Endodermal cell (in vitro differentiated cells): ENCODE measurements at regions not wholly inside any gene's neighbourhood (a gene's known extent, or its start where the extent isn't known, plus 50 kb on each side); places are given as distances from the start of the nearest gene placed in this dataset.
"Not testable (repeated sequence)": the region's sequence is repeated elsewhere in the genome, so short reads cannot be mapped to it uniquely, and the experiment has no call there.

Source experiments
- DNase-seq: peaks from one replicate; pipeline ENCODE4 v3.0.0-alpha.2; 2017
- H3K27ac ChIP-seq: 2 replicates; pipeline ENCODE4 v1.5.1; 2013; ENCODE audit warnings: mild to moderate bottlenecking, low read depth, low read length, moderate library complexity
- H3K27me3 ChIP-seq: 2 replicates; pipeline ENCODE4 v1.6.1; 2013; ENCODE audit warnings: mild to moderate bottlenecking, low read length, moderate library complexity; ENCODE audit not compliant: insufficient read depth, control insufficient read depth, poor library complexity, severe bottlenecking
- H3K36me3 ChIP-seq: 2 replicates; pipeline ENCODE4 v1.7.0; 2013; ENCODE audit warnings: mild to moderate bottlenecking, low read length, moderate library complexity; ENCODE audit not compliant: control insufficient read depth, insufficient read depth
- H3K4me1 ChIP-seq: one replicate; pipeline ENCODE4 v1.7.0; 2013; ENCODE audit warnings: low read length; ENCODE audit not compliant: control insufficient read depth, insufficient read depth
- H3K4me3 ChIP-seq: 2 replicates; pipeline ENCODE4 v1.5.1; 2013; ENCODE audit warnings: mild to moderate bottlenecking, low read length, moderate library complexity
- H3K9ac ChIP-seq: 2 replicates; pipeline ENCODE4 v1.6.1; 2013; ENCODE audit warnings: mild to moderate bottlenecking, low read length, moderate library complexity; ENCODE audit not compliant: poor library complexity, severe bottlenecking; ENCODE audit errors: extremely low read depth
- H3K9me3 ChIP-seq: 2 replicates; pipeline ENCODE4 v1.6.1; 2013; ENCODE audit warnings: mild to moderate bottlenecking, low read length, moderate library complexity; ENCODE audit not compliant: control insufficient read depth
- H3K27ac Mint-ChIP-seq: 2 replicates; pipeline ENCODE4 v1.8.0; 2020; ENCODE audit warnings: mixed read lengths
- H3K27me3 Mint-ChIP-seq: 2 replicates; pipeline ENCODE4 v1.8.0; 2021; ENCODE audit warnings: mild to moderate bottlenecking, mixed read lengths; ENCODE audit not compliant: insufficient read depth
- H3K36me3 Mint-ChIP-seq: 2 replicates; pipeline ENCODE4 v1.8.0; 2020; ENCODE audit warnings: low read depth, mixed read lengths
- H3K4me1 Mint-ChIP-seq: 2 replicates; pipeline ENCODE4 v1.8.0; 2020; ENCODE audit warnings: mixed read lengths
- H3K4me3 Mint-ChIP-seq: 2 replicates; pipeline ENCODE4 v1.8.0; 2020; ENCODE audit warnings: mild to moderate bottlenecking, moderate library complexity, mixed read lengths
- H3K9me3 Mint-ChIP-seq: 2 replicates; pipeline ENCODE4 v1.8.0; 2020; ENCODE audit warnings: mild to moderate bottlenecking, mixed read lengths
- CTCF ChIP-seq: fragments of 200-600 bp; sonication (generic); conservative IDR thresholded peaks from 2 replicates; pipeline ENCODE4 v1.5.0; 2021; ENCODE audit warnings: antibody characterized with exemption, mild to moderate bottlenecking
- WGBS, 2 experiments: methylation state at CpG; one replicate each; pipeline versions ENCODE4 v1.1.5 to v1.1.7; 2013; ENCODE audit warnings: missing lambda C conversion rate in 2 of 2, mixed read lengths in 1 of 2; ENCODE audit not compliant: insufficient coverage in 1 of 2, insufficient read length in 1 of 2; 5-methylcytosine and 5-hydroxymethylcytosine counted together

DNA sequence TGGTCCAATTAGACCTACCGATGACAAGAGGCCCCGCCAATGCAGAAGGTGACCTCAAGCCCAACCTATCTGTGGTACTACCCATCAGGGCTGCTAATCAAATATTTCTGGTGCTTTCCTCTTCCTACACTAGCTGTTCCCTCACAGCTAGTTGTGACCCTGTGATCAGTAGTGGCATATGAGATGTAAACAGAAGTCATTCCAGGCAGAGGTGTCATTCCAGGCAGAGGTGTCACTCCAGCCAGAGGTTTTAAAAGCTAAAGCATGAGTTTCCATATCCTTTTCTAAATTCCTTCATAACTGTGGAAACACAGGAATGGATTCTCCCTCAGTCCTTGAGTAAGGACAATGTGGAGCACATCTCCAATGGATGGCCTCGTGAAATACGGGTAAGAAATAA, 110.9 kb upstream of the DNAJC10 start:
- Mint-ChIP-seq H3K27me3 (no peaks in the 10 kb centered on the region), H3K27ac (no peak overlapping the region), H3K4me1 (no peaks in the 10 kb centered on the region), H3K36me3 (no peaks in the 10 kb centered on the region), H3K9me3 (peaks cover 10% of the 10 kb centered on the region), H3K4me3 (no peak overlapping the region)
- H3K27me3 ChIP-seq = no peaks in the 10 kb centered on the region
- H3K27ac ChIP-seq = no peak overlapping the region
- no peaks in the 10 kb centered on the region for H3K36me3 ChIP-seq
- H3K4me3 ChIP-seq = no peak overlapping the region
- DNase-seq = no peak
- 96 to 100% methylated on average over 4 of the region's 4 CpGs for WGBS, 2 experiments
- TF ChIP-seq CTCF = no peak
- no peaks in the 10 kb centered on the region for H3K4me1 ChIP-seq
- no peaks in the 10 kb centered on the region for H3K9me3 ChIP-seq
- no peak overlapping the region for H3K9ac ChIP-seq

- Mint-ChIP-seq H3K27me3 (no peaks in the 10 kb centered on the region), H3K36me3 (no peaks in the 10 kb centered on the region), H3K4me3 (no peak overlapping the region), H3K4me1 (no peaks in the 10 kb centered on the region), H3K9me3 (peaks cover 10% of the 10 kb centered on the region), H3K27ac (no peak overlapping the region)
- Histone ChIP-seq H3K9ac (no peak overlapping the region), H3K4me3 (no peak overlapping the region), H3K27me3 (no peaks in the 10 kb centered on the region), H3K27ac (no peak overlapping the region), H3K9me3 (no peaks in the 10 kb centered on the region), H3K36me3 (no peaks in the 10 kb centered on the region), H3K4me1 (no peaks in the 10 kb centered on the region)
- 91 to 100% methylated on average over 3 to 8 of the region's 8 CpGs for WGBS, 2 experiments
- no peak for TF ChIP-seq CTCF
- DNase-seq = no peak
Measured at GRCh38 chr2:182606728-182607681, 109.1 kb upstream of the DNAJC10 start.

DNA sequence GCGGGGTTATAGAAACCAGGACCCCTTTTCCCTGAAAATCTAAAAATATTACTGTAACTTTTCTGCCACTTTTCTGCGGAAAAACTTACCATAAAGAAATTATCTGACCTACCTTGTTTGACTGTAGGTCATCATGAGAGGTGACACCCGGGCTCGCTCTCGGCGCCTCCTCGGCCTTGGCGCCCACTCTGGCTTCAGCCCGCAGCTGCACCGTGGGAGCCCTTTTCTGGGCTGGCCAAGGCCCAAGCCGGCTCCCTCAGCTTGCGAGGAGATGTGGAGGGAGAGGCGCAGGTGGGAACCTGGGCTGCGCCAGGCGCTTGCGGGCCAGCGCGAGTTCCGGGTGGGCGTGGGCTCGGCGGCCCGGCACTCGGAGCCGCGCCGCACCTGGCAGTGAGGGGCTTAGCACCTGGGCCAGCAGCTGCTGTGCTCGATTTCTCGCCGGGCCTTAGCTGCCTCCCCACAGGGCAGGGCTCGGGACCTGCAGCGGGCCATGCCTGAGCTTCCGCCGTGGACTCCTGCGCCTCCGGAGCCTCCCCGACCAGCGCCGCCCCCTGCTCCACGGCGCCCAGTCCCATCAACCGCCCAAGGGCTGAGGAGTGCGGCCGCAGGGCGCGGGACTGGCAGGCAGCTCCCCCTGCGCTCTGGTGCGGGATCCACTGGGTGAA, 107.7 kb upstream of the DNAJC10 start:
- H3K9me3 Mint-ChIP-seq = peaks cover 10% of the 10 kb centered on the region
- Histone ChIP-seq H3K9ac (no peak overlapping the region), H3K4me1 (no peaks in the 10 kb centered on the region), H3K36me3 (no peaks in the 10 kb centered on the region), H3K27me3 (no peaks in the 10 kb centered on the region), H3K9me3 (no peaks in the 10 kb centered on the region), H3K4me3 (no peak overlapping the region), H3K27ac (no peak overlapping the region)
- H3K4me1 Mint-ChIP-seq = no peaks in the 10 kb centered on the region
- no peaks in the 10 kb centered on the region for H3K36me3 Mint-ChIP-seq
- no peak overlapping the region for H3K27ac Mint-ChIP-seq
- WGBS, 2 experiments = 94 to 98% methylated on average over 21 to 48 of the region's 48 CpGs
- H3K27me3 Mint-ChIP-seq = no peaks in the 10 kb centered on the region
- no peak for DNase-seq
- no peak for TF ChIP-seq CTCF
- H3K4me3 Mint-ChIP-seq = no peak overlapping the region

DNA sequence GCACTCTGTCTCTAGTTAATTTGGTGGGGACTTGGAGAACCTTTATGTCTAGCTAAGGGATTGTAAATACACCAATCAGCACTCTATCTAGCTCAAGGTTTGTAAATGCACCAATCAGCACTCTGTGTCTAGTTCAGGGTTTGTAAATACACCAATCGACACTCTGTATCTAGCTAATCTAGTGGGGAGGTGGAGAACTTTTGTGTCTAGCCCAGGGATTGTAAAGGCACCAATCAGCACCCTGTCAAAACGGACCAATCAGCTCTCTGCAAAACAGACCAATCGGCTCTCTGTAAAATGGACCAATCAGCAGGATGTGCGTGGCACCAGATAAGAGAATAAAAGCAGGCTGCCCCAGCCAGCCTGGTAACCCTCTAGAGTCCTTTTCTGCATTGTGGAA, 107.1 kb upstream of the DNAJC10 start:
- not testable (repeated sequence) for H3K36me3 ChIP-seq, H3K4me1 ChIP-seq, DNase-seq, H3K36me3 Mint-ChIP-seq, H3K27ac ChIP-seq, H3K9me3 ChIP-seq, H3K4me3 Mint-ChIP-seq, H3K9ac ChIP-seq, H3K27me3 ChIP-seq, H3K4me3 ChIP-seq, H3K27me3 Mint-ChIP-seq, H3K27ac Mint-ChIP-seq, H3K4me1 Mint-ChIP-seq
- peaks cover 10% of the 10 kb centered on the region for H3K9me3 Mint-ChIP-seq
- 90 to 91% methylated on average over 2 to 4 of the region's 4 CpGs for WGBS, 2 experiments
